GM19438 (cell line): ENCODE measurements at regions not wholly inside any gene's neighbourhood (a gene's known extent, or its start where the extent isn't known, plus 50 kb on each side); places are given as distances from the start of the nearest gene placed in this dataset.
"Not testable (repeated sequence)": the region's sequence is repeated elsewhere in the genome, so short reads cannot be mapped to it uniquely, and the experiment has no call there.

Experiments used
- ATAC-seq: cut with Tn5 transposase; IDR thresholded peaks from one replicate; pipeline ENCODE4 v1.9.1; 2021; ENCODE audit warnings: low read depth; ENCODE audit not compliant: unreplicated experiment

DNA sequence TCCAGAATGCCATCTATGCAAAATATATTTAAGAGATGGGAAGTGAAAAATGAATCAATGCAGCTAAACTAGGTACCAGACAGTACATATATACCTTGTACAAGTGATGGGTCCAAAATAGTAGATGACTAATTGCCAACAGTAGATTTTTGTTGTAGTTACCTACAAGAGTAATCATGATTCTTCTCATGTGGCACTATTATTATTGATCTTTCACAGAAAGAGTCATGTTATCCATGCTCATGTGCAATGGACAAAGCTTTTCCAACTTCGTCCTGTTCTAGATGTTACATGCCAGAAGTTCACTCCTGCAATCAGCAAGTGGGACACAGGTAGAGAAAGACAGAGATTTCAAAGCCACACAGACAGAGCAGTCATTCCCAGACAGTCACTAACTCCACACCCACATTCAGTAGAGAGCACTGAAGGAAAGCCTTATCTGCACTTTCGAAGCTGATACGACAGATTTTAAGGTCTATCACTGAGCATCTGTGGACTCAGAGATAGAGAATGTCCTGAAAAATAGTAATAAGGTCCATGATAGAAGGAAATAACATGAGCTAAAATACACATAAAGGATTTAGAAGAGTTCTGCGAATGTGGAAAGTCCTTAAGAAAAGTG, 101.6 kb upstream of the ITPRID2 start:
- ATAC-seq = no peak

DNA sequence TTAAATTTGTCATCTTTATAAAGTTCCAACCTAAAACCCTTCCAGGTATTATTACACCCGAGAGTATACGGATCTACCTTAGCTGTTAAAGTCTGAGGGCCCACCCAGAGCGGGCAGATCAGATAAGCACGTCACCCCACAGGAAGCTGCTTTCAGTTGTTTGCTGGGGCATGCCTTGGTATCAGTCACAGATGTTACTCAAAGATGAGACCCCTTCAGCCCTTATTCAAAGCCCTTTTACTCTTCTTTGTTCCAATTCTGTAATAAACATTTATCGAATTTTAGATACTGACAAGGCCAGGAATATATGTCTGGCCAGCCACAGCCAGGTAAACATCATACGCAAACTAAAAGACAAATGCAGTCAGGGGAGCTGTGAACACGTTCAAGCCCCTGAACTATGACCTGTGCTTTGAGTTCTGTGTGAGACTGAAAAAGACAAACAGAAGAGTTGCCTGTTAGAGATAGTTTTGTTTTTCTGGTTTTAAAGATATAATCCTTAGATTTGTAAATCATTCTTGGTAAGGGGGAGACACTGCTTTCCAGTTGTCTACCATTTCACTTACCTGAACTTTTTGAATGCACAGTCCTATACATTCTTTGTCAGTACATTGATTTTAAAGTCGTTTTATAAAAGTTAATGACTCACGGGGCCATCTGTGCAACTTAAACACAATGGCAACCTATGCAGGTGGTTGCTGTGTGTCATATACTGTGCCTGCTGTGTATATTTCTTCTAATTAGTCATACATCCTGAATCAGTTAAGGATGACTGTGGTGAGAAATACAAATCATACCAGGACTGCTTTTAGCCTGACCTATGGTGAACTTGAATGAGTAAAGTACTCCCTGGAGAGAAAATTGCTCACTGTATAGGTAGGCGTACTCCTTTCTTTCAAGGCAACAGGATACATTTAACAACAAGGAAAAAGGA, 100.5 kb upstream of the ITPRID2 start:
- ATAC-seq = peak; percentile 92

DNA sequence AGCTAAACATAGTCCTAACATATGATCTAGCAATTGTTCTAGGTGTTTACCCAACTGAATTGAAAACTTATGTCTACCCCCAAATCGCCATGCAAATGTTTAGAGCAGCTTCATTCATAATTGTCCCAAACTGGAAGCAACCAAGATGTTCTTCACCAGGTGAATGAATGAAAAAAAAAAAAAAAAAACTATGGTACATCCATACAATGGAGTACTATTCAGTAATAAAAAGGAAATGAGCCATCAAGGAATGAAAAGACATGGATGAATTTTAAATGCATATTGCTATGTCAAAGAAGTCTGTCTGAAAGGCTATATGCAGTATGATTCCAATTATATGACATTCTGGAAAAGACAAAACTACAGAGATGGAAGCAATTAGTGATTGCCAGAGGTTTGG, 98.6 kb upstream of the ITPRID2 start:
- ATAC-seq = no peak

- no peak for ATAC-seq
Observed at GRCh38 chr2:181798022-181798421, 93.5 kb upstream of the ITPRID2 start.

GRCh38 chr2:181802300-181802699, 89.2 kb upstream of the ITPRID2 start:
- not testable (repeated sequence) for ATAC-seq

GRCh38 chr2:181803903-181804799, 87.4 kb upstream of the ITPRID2 start:
- not testable (repeated sequence) for ATAC-seq

DNA sequence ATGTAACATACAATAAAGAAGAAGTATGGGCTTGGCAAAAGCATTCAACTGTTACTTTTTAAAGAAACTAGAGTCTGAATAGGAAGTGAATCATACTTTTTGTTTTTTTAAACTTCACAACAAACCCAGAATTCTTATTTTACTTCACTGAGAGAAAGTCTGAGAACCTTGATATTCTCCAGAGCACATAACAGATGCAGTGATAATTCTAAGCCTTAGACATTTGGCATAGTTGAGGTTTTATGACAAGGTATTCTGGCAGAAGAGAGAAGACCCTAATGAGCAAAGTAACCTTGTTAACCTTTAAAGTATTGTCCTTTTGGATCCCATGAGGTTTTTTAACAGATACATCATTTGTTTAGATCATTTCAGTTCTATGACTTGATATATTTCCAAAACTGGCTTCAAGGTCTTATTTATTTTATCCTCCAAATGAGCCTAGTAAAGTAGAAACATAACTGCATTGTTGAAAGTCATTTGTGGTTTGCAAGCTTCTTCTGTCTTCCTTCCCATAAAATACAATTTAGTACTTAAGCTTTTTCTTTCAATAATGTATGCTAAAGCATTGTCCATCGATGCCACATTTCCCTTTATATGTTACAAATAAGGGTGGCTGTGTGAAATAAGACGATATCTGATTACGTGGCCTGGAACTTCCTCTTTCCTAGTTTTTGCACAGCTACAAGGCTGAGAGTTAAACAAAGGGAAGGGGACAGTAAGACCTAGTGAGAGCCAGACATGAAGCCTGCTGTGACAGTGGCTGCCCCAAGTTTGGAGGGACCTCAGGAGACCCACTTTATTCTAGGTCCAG, 86.1 kb upstream of the ITPRID2 start:
- no peak for ATAC-seq

DNA sequence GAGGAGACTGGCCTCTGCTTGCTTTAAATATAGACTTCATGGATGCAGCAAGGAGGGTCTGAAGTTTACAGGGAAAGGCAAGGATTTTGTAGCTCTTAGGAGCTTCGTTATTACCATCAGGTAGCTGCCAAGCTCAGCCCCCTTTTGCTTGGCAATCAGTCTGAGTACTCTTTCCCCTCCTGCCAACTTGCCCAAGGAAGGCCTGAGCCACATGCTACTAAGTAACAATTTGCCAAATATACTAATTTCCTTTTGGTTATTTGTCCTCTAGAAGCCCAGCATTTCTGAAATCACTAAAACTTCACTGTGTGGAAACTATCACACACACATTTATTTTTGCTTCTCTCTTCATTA, 85.5 kb upstream of the ITPRID2 start:
- ATAC-seq = no peak

DNA sequence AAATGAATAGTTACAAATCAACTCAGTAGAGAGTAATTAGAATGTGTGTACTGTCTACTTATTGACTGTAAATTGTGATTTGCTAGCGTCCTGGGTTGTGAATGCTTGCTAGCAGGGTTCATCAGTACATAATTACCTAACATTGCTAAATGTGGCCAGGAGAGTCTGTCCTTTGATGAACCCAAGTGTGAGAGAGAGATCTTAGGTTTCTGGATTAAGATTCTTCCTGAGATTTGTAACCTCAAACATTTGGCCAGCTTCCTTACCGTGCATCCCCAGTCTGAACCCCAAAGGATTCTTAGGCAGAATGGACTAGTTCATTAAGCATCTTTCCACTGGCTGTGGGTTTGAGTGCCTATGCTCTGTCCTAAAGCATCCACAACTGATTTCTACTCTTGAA, 84.0 kb upstream of the ITPRID2 start:
- no peak for ATAC-seq

DNA sequence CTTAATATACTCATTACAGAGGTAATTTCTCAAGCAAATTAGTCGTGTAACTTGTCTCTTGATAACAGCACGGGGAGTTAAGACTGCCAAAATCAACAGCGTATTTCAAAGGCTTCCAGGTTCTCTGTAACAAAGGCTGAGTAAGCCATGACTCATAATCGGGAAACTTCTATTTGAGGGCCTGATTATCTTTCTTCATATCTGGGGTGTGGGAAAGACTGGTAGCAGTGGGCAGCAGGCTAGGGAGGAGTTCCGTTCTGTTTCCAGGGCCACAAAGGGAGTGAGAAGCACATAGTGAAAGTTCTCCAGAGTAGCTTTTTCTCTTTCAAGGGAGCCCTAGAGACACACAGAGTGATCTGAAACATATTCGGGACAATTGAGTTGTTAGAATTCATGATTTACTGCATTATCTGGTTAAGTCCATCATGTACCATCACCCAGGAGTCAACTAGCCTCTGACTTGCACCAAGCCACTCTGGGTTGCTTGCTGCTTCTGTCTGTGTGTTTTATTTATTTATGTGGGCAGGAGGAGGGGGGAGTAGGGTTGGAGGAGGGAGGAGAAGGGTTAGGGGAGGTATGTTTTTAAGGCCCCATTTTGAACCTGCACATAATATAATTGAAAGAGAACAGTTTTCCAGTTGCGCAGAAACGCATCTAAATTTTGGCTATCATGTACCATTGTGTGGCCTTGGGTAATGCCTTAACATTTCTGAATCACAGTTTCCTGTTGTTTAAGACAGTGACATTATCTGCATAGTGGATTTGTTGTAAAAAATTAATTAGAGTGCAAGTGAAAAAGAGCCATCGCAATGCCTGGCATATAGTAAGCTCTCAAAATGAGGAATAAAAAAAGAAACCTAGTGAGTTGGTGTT, 80.5 kb upstream of the ITPRID2 start:
- no peak for ATAC-seq

GRCh38 chr2:181812106-181812743, 79.3 kb upstream of the ITPRID2 start:
- no peak for ATAC-seq

GRCh38 chr2:181814057-181814491, 77.5 kb upstream of the ITPRID2 start:
- no peak for ATAC-seq

- no peak for ATAC-seq
Observed at GRCh38 chr2:181817509-181817908, 74.0 kb upstream of the ITPRID2 start.

- ATAC-seq = no peak
Observed at GRCh38 chr2:181818058-181818680, 73.4 kb upstream of the ITPRID2 start.

DNA sequence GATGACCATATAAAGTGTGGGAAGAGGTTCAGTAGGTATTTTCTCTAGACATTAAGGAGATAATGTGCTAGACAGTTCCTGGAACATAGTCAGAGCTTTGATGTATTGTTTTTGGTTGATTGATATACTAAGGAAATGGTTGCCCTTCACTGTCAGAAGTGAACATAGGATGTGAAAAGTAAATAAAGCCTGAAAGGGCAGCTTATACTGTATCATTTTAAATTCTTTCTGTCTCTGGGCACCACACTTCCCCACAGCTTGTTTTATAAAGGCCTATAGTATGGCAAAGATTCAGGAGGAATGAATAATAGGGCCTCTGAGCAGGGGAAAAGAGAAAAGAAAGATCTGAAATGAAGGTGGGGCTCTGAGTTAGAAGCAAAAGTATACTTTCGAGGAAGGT, 72.7 kb upstream of the ITPRID2 start:
- ATAC-seq = no peak

DNA sequence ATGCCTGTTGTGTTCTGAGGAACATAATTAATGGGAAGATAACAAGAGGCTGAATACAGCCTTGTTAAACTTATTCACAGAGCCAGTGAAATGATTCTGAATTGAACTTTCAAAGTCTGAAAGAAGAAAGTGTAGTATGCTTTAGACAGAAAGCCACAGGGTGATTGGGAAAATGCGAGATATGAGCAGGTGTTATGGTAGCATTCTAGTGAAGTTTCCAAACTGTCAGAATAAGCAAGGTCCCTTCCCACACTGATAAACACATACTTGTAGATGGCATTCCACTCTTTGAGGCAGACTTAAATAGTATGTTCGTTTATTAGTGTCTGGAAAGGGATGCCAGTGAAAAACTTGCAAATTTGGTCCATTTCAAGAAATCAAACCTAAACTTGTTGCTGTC, 70.5 kb upstream of the ITPRID2 start:
- no peak for ATAC-seq

DNA sequence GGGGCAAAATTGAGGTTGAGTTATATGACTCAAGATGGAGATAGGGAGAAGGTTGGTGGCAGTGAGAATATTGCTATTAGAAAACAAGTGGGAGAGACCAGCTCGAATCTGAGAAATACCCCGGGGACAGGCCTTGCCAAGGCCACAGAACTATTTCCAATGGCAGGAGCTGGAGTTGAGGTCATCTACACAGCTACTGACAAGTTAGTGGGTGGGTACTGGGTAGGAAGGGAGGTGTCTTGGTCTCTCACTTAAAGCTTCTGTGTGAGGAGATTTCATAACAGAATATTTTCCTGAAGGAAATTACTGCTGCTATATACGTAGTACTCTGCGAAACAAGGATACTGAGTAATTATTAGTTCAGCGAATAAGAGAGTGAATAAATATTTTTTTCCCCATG, 69.4 kb upstream of the ITPRID2 start:
- no peak for ATAC-seq

DNA sequence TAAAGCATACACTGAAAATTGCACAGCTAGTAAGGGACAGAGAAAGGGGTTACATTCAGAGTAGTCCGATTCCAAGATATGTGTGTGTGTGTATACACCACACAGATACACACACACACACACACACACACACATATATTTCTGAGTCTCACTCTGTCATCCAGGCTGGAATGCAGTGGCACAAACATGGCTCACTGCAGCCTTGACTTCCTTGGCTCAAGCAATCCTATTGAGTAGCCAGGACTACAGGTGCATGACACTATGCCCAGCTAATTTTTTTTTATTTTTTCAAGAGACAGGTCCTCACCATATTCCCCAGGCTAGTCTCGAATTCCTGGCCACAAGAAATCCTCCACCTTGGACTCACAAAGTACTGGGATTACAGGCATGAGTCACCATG, 68.1 kb upstream of the ITPRID2 start:
- no peak for ATAC-seq
